HPDE6-E6E7 (cell line): ENCODE measurements at regions not wholly inside any gene's neighbourhood (a gene's known extent, or its start where the extent isn't known, plus 50 kb on each side); places are given as distances from the start of the nearest gene placed in this dataset.
"Not testable (repeated sequence)": the region's sequence is repeated elsewhere in the genome, so short reads cannot be mapped to it uniquely, and the experiment has no call there.

Experiments used
- DNase-seq: peaks from one replicate; pipeline ENCODE4 v3.0.0; 2011; ENCODE audit warnings: missing footprints; ENCODE audit errors: extremely low spot score

DNA sequence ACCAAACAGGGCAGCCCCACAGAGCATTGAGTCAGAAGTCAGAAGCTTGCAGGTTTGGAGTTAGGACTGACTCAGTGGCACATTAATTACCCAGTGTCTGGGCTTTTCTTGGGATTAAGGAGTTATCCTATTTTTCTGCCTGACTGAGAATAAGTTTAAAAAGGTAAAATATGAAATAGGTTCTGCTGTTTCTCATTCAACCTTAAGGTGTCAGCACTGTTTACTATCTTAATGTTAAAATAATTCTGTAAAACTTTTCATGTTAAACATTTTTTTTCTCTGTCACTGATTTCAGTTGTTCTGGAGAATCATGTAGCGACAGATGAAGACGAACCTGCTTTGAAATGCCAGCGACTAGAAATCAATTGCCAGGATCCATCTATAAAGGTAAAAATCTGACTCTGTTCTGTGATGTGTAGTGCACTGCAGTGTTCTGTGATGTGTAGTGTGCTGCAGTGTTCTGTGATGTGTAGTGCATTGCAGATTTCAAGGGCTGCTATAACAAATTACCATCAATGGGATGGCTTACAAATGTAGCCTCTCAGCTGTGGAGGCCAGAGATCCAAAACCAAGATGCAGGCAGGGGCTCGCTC lies 128.0 kb downstream of the LAT start:
- DNase-seq: no peak

GRCh38 chr16:29111901-29112680 lies 127.2 kb downstream of the LAT start:
- DNase-seq: not testable (repeated sequence)

GRCh38 chr16:29111421-29111820 lies 126.6 kb downstream of the LAT start:
- DNase-seq: no peak

DNA sequence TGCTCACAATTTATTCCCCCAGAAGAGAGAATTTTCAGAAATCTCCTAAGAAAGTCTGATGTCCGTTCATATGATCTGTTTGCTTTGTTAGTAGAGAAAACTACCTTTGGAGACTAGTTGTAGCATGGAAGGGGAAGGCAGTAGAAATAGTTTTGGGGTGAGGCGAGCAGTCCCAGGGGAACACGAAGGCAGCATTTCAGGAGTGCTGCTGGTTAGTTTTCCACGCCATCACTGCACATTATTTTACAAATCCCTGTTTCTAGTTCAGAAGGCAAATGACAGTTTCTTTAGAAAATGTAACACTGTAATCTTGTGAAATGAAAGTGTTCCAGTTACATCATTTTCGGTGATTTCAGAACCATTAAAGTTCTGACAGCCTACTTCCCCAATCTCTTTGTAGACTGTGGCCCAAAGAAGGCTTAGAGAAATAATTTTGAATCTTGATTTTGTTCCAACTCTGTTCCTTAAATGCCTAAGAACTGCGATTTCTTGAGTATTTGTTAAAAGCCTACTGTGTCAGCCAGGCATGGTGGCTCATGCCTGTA lies 123.8 kb downstream of the LAT start:
- not testable (repeated sequence) for DNase-seq

- DNase-seq: no peak
Observed at GRCh38 chr16:29107299-29107698, 122.4 kb downstream of the LAT start.

DNA sequence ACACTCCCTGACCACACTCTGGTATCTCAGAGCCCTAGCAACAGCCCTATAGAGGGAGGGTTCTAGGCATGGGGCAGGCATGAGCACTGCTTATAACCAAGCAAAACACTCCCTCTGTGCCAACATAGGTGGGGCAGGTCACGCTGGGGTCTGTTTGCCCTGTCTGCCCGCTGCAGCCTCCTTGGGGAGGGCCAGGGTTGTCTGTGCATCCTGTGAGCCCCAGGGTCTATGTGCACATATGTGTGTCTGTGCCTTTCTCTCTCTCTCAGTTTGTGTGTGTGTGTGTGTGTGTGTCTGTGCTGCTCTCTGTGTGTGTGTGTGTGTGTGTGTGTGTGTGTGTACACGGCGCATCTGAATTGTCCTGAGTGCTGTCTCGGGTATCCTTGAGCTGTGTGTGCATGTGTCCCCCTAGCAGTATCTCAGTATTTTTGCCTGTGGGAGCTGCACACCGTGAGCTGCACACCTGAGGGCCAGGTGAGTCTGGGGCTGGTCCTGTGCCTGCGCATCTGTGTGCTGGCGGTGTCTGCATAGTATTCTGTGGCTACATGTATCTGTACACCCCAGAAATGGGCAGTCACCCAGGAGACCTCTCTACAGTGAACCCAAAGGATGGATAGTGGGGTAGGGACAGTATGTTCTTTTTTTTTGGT lies 121.5 kb downstream of the LAT start:
- not testable (repeated sequence) for DNase-seq

DNA sequence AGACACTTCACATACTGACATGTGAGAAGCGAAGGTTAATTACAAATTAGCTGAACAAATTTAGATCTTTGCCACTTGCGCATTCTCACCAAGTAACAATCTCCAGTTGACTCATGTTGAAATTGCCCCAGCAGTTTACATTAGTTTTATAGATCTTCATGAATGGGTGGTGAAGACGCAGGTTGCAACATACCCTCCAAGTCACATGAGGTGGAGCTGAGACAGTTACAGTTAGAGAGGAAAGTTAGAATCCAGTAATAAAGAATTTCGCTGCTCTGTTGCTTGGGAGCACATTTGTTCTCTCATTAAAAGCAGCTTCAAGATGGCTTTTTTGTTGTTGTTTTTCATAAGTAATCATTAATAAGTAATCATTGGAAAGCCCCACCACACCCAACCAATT lies 119.7 kb downstream of the LAT start:
- not testable (repeated sequence) for DNase-seq

- DNase-seq: not testable (repeated sequence)
Observed at GRCh38 chr16:29097965-29098364, 113.1 kb downstream of the LAT start.

- not testable (repeated sequence) for DNase-seq
Observed at GRCh38 chr16:29094729-29095624, 110.1 kb downstream of the LAT start.

GRCh38 chr16:29094325-29094724 lies 109.5 kb downstream of the LAT start:
- not testable (repeated sequence) for DNase-seq

DNA sequence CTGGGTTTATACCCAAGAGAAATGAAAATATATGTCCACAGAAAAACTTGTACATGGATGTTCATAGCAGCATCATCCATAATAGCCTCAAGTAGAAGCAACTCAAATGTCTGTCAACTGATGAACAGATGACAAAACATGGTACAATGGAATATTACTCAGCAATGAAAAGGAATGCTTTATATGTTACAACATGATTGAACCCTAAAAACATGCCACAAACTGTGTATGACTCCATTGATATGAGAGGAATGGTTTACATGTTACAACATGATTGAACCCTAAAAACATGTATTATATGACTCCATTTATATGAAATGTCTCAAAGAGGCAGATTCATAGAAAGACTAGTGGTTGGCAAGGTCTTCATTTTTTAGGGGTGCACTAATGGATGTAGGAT lies 104.8 kb downstream of the LAT start:
- DNase-seq: not testable (repeated sequence)

DNA sequence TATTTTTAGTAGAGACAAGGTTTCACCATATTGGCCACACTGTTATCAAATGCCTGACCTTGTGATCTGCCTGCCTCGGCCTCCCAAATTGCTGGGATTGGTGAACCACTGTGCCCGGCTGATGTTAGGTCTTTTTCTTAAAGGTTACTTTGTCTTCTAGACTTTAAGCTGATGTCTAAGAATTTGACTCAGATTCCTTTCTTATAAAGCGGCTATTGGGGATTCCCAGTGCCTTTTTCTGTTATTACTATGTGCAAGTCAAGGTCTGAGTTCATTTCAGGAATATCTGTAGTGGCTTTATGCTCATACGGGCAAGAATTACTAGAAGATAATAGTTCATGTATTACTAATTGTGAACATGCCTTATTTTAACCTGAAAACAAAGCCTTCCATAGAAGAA lies 102.8 kb downstream of the LAT start:
- DNase-seq: not testable (repeated sequence)

DNA sequence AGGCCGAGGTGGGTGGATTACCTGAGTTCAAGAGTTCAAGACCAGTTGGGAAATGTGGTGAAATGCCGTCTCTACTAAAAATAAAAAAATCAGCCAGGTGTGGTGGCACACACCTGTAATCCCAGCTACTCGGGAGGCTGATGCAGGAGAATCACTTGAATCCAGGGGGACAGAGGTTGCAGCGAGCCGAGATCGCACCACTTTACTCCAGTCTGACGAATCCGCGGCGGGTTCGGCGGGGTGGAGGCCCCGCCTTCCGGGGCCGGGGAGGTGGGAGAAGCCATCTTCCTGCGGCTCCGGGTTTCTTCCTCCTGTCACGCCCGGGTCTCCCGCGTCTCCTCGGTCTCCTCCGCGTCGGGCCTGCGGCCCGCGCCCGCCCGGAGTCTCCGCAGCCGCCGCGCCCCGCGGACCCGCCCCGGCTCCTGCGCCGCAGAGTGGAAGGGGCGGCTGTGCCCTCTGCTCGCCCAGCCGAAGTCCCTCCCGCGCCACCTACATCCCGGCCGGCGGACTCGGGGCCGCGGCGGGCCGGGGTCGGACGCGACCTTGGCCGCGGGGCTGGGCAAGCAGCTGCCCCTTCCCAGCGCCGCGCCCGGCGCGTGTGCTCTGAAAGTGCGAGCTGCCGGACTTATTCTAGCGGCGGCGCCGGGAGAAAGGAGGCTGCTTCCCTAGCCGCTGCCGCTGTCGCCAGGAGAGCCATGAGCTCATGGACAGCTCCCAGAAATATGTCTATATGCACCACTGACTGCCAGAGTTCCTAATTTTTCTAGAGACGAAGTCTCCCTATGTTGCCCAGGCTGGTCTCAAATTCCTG lies 97.2 kb downstream of the LAT start:
- not testable (repeated sequence) for DNase-seq

- DNase-seq: not testable (repeated sequence)
Observed at GRCh38 chr16:29074554-29075402, 89.9 kb downstream of the LAT start.

GRCh38 chr16:29062235-29062634 lies 77.4 kb downstream of the LAT start:
- DNase-seq: not testable (repeated sequence)

DNA sequence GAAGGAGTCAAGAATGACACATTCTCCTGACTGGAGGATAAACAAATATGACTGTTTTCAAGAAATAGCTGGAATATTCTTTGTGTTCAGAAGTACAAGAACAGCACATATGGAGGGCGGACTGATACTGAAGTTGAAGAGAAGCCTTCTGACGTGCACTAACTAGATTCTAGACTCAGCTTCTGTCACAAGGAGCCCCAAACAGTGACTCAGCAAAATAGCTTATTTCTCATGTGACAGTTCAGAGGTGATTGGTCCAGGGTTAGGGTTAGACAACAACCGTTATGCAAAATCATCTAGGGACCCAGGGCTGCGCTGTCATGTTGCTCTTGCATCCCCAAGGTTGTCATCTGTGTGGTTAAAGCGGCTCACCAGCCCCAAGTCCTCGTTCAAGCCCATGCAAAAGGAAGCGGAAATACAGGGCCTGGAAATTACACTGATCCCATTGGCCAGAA lies 76.6 kb downstream of the LAT start:
- not testable (repeated sequence) for DNase-seq

GRCh38 chr16:29060022-29060810 lies 75.4 kb downstream of the LAT start:
- not testable (repeated sequence) for DNase-seq

GRCh38 chr16:29059575-29059974 lies 74.7 kb downstream of the LAT start:
- DNase-seq: not testable (repeated sequence)
